H9 (cell line): ENCODE measurements at regions not wholly inside any gene's neighbourhood (a gene's known extent, or its start where the extent isn't known, plus 50 kb on each side); places are given as distances from the start of the nearest gene placed in this dataset.

Experiments used
- DNase-seq: peaks from one replicate; pipeline ENCODE4 v3.0.0-alpha.2; 2017
- H2AFZ ChIP-seq: one replicate; pipeline ENCODE4 v1.6.1; 2013; ENCODE audit warnings: mild to moderate bottlenecking, low read length, control low read depth, moderate library complexity
- H2AK5ac ChIP-seq: 2 replicates; pipeline ENCODE4 v1.6.1; 2013; ENCODE audit warnings: low read length, control low read depth, mixed read lengths; ENCODE audit not compliant: insufficient read length
- H2BK120ac ChIP-seq: one replicate; pipeline ENCODE4 v1.6.1; 2013; ENCODE audit warnings: low read depth, mild to moderate bottlenecking, low read length, control low read depth, inconsistent platforms; ENCODE audit not compliant: poor library complexity, severe bottlenecking
- H2BK12ac ChIP-seq: 2 replicates; pipeline ENCODE4 v1.6.1; 2013; ENCODE audit warnings: low read length, control low read depth, mixed read lengths, low read depth; ENCODE audit not compliant: insufficient read length
- H2BK15ac ChIP-seq: 2 replicates; pipeline ENCODE4 v1.6.1; 2013; ENCODE audit warnings: low read depth, low read length, control low read depth
- H2BK20ac ChIP-seq: one replicate; pipeline ENCODE4 v1.6.1; 2013; ENCODE audit warnings: low read depth, mild to moderate bottlenecking, low read length, control low read depth, inconsistent platforms; ENCODE audit not compliant: poor library complexity, severe bottlenecking
- H2BK5ac ChIP-seq: 2 replicates; pipeline ENCODE4 v1.6.1; 2013; ENCODE audit warnings: low read length, control low read depth, mixed read lengths; ENCODE audit not compliant: insufficient read length
- H3K14ac ChIP-seq: 2 replicates; pipeline ENCODE4 v1.6.1; 2013; ENCODE audit warnings: low read length, control low read depth; ENCODE audit not compliant: insufficient read depth
- H3K18ac ChIP-seq: 2 replicates; pipeline ENCODE4 v1.6.1; 2013; ENCODE audit warnings: low read depth, mild to moderate bottlenecking, mixed read lengths, low read length, control low read depth; ENCODE audit not compliant: insufficient read length
- H3K23ac ChIP-seq: 2 replicates; pipeline ENCODE4 v1.6.1; 2013; ENCODE audit warnings: low read length, control low read depth, mixed read lengths, low read depth; ENCODE audit not compliant: insufficient read length
- H3K23me2 ChIP-seq: 2 replicates; pipeline ENCODE4 v1.6.1; 2013; ENCODE audit warnings: low read depth, mild to moderate bottlenecking, mixed read lengths, low read length, control low read depth; ENCODE audit not compliant: insufficient read length, poor library complexity, severe bottlenecking
- H3K27ac ChIP-seq: 2 replicates; pipeline ENCODE4 v1.5.1; 2013; ENCODE audit warnings: low read length, control low read depth, mixed read lengths, low read depth; ENCODE audit not compliant: insufficient read length
- H3K27me3 ChIP-seq: 2 replicates; pipeline ENCODE4 v1.6.1; 2013; ENCODE audit warnings: low read length, control low read depth, inconsistent platforms; ENCODE audit not compliant: insufficient read depth
- H3K4ac ChIP-seq: 2 replicates; pipeline ENCODE4 v1.6.1; 2013; ENCODE audit warnings: low read depth, mild to moderate bottlenecking, control low read depth, inconsistent platforms, low read length, moderate library complexity
- H3K4me1 ChIP-seq: 2 replicates; pipeline ENCODE4 v1.6.1; 2013; ENCODE audit warnings: low read length, control low read depth, inconsistent platforms; ENCODE audit not compliant: insufficient read depth
- H3K4me2 ChIP-seq: 2 replicates; pipeline ENCODE4 v1.6.1; 2013; ENCODE audit warnings: low read length, control low read depth, mixed read lengths; ENCODE audit not compliant: insufficient read length, insufficient read depth
- H3K56ac ChIP-seq: 2 replicates; pipeline ENCODE4 v1.6.1; 2013; ENCODE audit warnings: low read depth, mild to moderate bottlenecking, mixed read lengths, low read length, control low read depth; ENCODE audit not compliant: insufficient read length
- H3K79me1 ChIP-seq: 2 replicates; pipeline ENCODE4 v1.6.1; 2013; ENCODE audit warnings: low read depth, mild to moderate bottlenecking, moderate library complexity, low read length, control low read depth, inconsistent platforms; ENCODE audit not compliant: insufficient read depth, poor library complexity, severe bottlenecking
- H3K79me2 ChIP-seq: 2 replicates; pipeline ENCODE4 v1.6.1; 2013; ENCODE audit warnings: low read length, control low read depth, inconsistent platforms; ENCODE audit not compliant: insufficient read depth
- H3K9ac ChIP-seq: 2 replicates; pipeline ENCODE4 v1.6.1; 2013; ENCODE audit warnings: low read length, control low read depth, mixed read lengths; ENCODE audit not compliant: insufficient read length; ENCODE audit errors: extremely low read depth
- H3K9me3 ChIP-seq: one replicate; pipeline ENCODE4 v1.6.1; 2013; ENCODE audit warnings: low read depth, low read length, inconsistent platforms; ENCODE audit not compliant: control insufficient read depth
- H3T11ph ChIP-seq: one replicate; pipeline ENCODE4 v1.6.1; 2013; ENCODE audit warnings: mild to moderate bottlenecking, low read length, control low read depth, inconsistent platforms
- H4K20me1 ChIP-seq: one replicate; pipeline ENCODE4 v1.6.1; 2013; ENCODE audit not compliant: control insufficient read depth, insufficient read length, insufficient read depth
- H4K5ac ChIP-seq: 2 replicates; pipeline ENCODE4 v1.6.1; 2013; ENCODE audit warnings: low read depth, mild to moderate bottlenecking, mixed read lengths, low read length, control low read depth; ENCODE audit not compliant: insufficient read length
- H4K8ac ChIP-seq: replicated peaks from 2 replicates; pipeline ENCODE4 v1.6.1; 2013; ENCODE audit warnings: low read length, control low read depth, mixed read lengths, low read depth; ENCODE audit not compliant: insufficient read length
- H4K91ac ChIP-seq: 2 replicates; pipeline ENCODE4 v1.6.1; 2013; ENCODE audit warnings: low read depth, mild to moderate bottlenecking, moderate library complexity, mixed read lengths, low read length, control low read depth; ENCODE audit not compliant: insufficient read length
- H3K27ac Mint-ChIP-seq, 3 experiments: 2 replicates in 2 of 3; 3 replicates in 1 of 3; pipeline ENCODE4 v1.8.0; 2020 to 2021; ENCODE audit warnings: mixed read lengths in 3 of 3, mild to moderate bottlenecking in 1 of 3, moderate library complexity in 1 of 3
- H3K27me3 Mint-ChIP-seq: 2 replicates; pipeline ENCODE4 v1.8.0; 2021; ENCODE audit warnings: low read depth, mild to moderate bottlenecking, moderate library complexity, mixed read lengths
- H3K36me3 Mint-ChIP-seq, 3 experiments: 2 replicates in 2 of 3; 3 replicates in 1 of 3; pipeline ENCODE4 v1.8.0; 2020 to 2021; ENCODE audit warnings: low read depth in 3 of 3, mixed read lengths in 3 of 3; ENCODE audit not compliant: insufficient read depth in 1 of 3
- H3K4me1 Mint-ChIP-seq, 2 experiments: 2 replicates each; pipeline ENCODE4 v1.8.0; 2020; ENCODE audit warnings: mixed read lengths in 2 of 2
- H3K4me3 Mint-ChIP-seq, 2 experiments: 2 replicates in 1 of 2; 3 replicates in 1 of 2; pipeline ENCODE4 v1.8.0; 2020 to 2021; ENCODE audit warnings: mild to moderate bottlenecking in 2 of 2, mixed read lengths in 2 of 2, moderate library complexity in 1 of 2
- H3K9me3 Mint-ChIP-seq, 2 experiments: 2 replicates in 1 of 2; 3 replicates in 1 of 2; pipeline ENCODE4 v1.8.0; 2020; ENCODE audit warnings: mild to moderate bottlenecking in 2 of 2, mixed read lengths in 2 of 2, moderate library complexity in 1 of 2
- CTCF ChIP-seq: fragments of 200-600 bp; sonication (generic); conservative IDR thresholded peaks from 3 replicates; pipeline ENCODE4 v1.8.0; 2021; ENCODE audit warnings: antibody characterized with exemption, mild to moderate bottlenecking
- WGBS: extraction: QIAGEN DNeasy Blood & Tissue Kit; methylation state at CpG from one replicate; pipeline ENCODE4 v1.1.7; 2013; ENCODE audit warnings: missing lambda C conversion rate, low lambda C conversion rate, mixed read lengths; ENCODE audit not compliant: insufficient read length; ENCODE audit errors: extremely low coverage; 5-methylcytosine and 5-hydroxymethylcytosine counted together

GRCh38 chr6:166055801-166056200 is 111.8 kb downstream of the TBXT start:
- Histone ChIP-seq H3K18ac (no peak overlapping the region), H3K4me1 (no peaks in the 10 kb centered on the region), H2BK5ac (no peak overlapping the region), H2BK12ac (no peak overlapping the region), H2BK20ac (no peak overlapping the region), H3K27me3 (no peaks in the 10 kb centered on the region), H4K8ac (no peak overlapping the region), H2AK5ac (no peak overlapping the region), H3K27ac (no peak overlapping the region), H3K9me3 (no peaks in the 10 kb centered on the region), H2AFZ (no peak overlapping the region), H3K56ac (no peak overlapping the region), H4K91ac (no peak overlapping the region), H3K9ac (no peak overlapping the region), H3K4me2 (no peak overlapping the region), H2BK120ac (no peak overlapping the region), H3K79me2 (no peaks in the 10 kb centered on the region), H3K23me2 (no peaks in the 10 kb centered on the region), H3T11ph (no peak overlapping the region), H3K23ac (no peak overlapping the region), H3K79me1 (no peaks in the 10 kb centered on the region), H2BK15ac (no peak overlapping the region), H4K5ac (no peak overlapping the region), H3K14ac (no peak overlapping the region), H3K4ac (no peak overlapping the region), H4K20me1 (no peaks in the 10 kb centered on the region)
- no CpG with 5 or more reads among the region's 5 CpGs for WGBS
- Mint-ChIP-seq H3K9me3 (peaks cover 27 to 37% of the 10 kb centered on the region in 2 experiments), H3K36me3 (peaks cover 13 to 30% (median 25%) of the 10 kb centered on the region in 3 experiments), H3K27me3 (no peaks in the 10 kb centered on the region; the same call in 1 of the 2 replicates), H3K4me1 (peaks cover 17 to 18% of the 10 kb centered on the region in 2 experiments), H3K27ac (no peak overlapping the region), H3K4me3 (no peak overlapping the region)
- no peak for TF ChIP-seq CTCF
- no peak for DNase-seq
